Heart left ventricle (tissue), 13 donors: ENCODE measurements at regions not wholly inside any gene's neighbourhood (a gene's known extent, or its start where the extent isn't known, plus 50 kb on each side); places are given as distances from the start of the nearest gene placed in this dataset.

ENCODE experiments used
- POLR2A ChIP-seq, 2 donors: fragments of 450-650 bp; IDR thresholded peaks; one replicate each; pipeline ENCODE4 v1.6.1; 2017; ENCODE audit warnings: antibody characterized with exemption in 2 of 2, mild to moderate bottlenecking in 2 of 2, moderate library complexity in 2 of 2
- TF ChIP-seq, protein P1 (sequence below), 12 donors: fragments of 200-600 bp; sonication (generic) in 4 of 12; IDR thresholded peaks; one replicate each; pipeline versions ENCODE4 v1.5.0 to v1.8.0; 2018 to 2022; ENCODE audit warnings: antibody characterized with exemption in 12 of 12, mild to moderate bottlenecking in 5 of 12
- donor health status: ischemic (EF 13 %, LVEDD 7.1; RV severe dilation, severe dysfunction).
- donor health status: DM: no; HTN: yes; CAD: no.
- donor health status: DM: no; HTN: no; CAD: no.
- donor health status: ischemic (EF 25% LVEDD 6.9; RV normal size, moderate dysfunction).
- donor health status: ischemic (EF 25% LVEDD 5.7; RV mildly dilated, moderate dysfunction).
- donor health status: ischemic (EF 35%, LVEDD 5.7; RV mildly dilated, moderate dysfunction).
- donor health status: nonischemic (EF 11% LVEDD 7.7; RV severe dilation, severe dysfunction).
- donor health status: DM: yes; HTN: yes; CAD: no.
- donor health status: PGD.
- donor health status: ischemic (EF 29% LVEDD 5.4; RV normal size, mild dysfunction).
- donor health status: nonischemic (EF 23%, LVEDD 6.1; RV moderate dilation, normal function).

GRCh38 chr17:14622615-14623101, 321.8 kb downstream of the HS3ST3B1 start:
- TF ChIP-seq, protein P1, sequence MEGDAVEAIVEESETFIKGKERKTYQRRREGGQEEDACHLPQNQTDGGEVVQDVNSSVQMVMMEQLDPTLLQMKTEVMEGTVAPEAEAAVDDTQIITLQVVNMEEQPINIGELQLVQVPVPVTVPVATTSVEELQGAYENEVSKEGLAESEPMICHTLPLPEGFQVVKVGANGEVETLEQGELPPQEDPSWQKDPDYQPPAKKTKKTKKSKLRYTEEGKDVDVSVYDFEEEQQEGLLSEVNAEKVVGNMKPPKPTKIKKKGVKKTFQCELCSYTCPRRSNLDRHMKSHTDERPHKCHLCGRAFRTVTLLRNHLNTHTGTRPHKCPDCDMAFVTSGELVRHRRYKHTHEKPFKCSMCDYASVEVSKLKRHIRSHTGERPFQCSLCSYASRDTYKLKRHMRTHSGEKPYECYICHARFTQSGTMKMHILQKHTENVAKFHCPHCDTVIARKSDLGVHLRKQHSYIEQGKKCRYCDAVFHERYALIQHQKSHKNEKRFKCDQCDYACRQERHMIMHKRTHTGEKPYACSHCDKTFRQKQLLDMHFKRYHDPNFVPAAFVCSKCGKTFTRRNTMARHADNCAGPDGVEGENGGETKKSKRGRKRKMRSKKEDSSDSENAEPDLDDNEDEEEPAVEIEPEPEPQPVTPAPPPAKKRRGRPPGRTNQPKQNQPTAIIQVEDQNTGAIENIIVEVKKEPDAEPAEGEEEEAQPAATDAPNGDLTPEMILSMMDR (IDR thresholded peaks at IDR 0.05): no peak
- TF ChIP-seq POLR2A (IDR thresholded peaks at IDR 0.05): no peak
